ENCODE measurements at regions not wholly inside any gene's neighbourhood (a gene's known extent, or its start where the extent isn't known, plus 50 kb on each side); places are given as distances from the start of the nearest gene placed in this dataset.
"Not testable (repeated sequence)": the region's sequence is repeated elsewhere in the genome, so short reads cannot be mapped to it uniquely, and the experiment has no call there.

GRCh38 chr21:9766890-9767591 lies 754.3 kb upstream of the TPTE start:
- H3K36me3 ChIP-seq (ENCODE audit: control insufficient read depth, insufficient read depth, low read length); FAIRE-seq; H3K79me2 ChIP-seq (ENCODE audit: control insufficient read depth, insufficient read depth, low read length); H3K9me3 ChIP-seq (replicated peaks; ENCODE audit: control insufficient read depth, insufficient read depth, low read depth, low read length); BruUV-seq (replicated peaks); intact Hi-C loops (cut with micrococcal nuclease); H3K9me1 ChIP-seq (ENCODE audit: control insufficient read depth, insufficient read depth, low read length); H3K27me3 ChIP-seq (ENCODE audit: control insufficient read depth in 2 of 2, insufficient read depth in 2 of 2, low read length in 2 of 2); CTCF ChIA-PET (ENCODE audit: low intra/inter-chr PET ratio); POLR2A ChIA-PET; H4K20me1 ChIP-seq (replicated peaks; ENCODE audit: control insufficient read depth, insufficient read depth, low read length); in situ Hi-C loops (cut with MboI); TF ChIP-seq JUND (IDR thresholded peaks at IDR 0.05; ENCODE audit: borderline replicate concordance, low read depth, low read length); ATF1 (CRISPR knock-in tag; IDR thresholded peaks at IDR 0.05): not testable (repeated sequence)
- Histone ChIP-seq H3K27ac (ENCODE audit: extremely low read depth, low read depth, low read length) (peak overlapping the region; percentile 74), H3K4me3 (peak overlapping the region; percentile 55), H3K9ac (ENCODE audit: insufficient read depth in 1 of 2, low read depth in 2 of 2, low read length in 2 of 2) (peak overlapping the region; percentile 65 to 90), H3K4me2 (ENCODE audit: insufficient read depth, low read length) (peak overlapping the region; percentile 81), H3K4me1 (replicated peaks in 1 of 2; ENCODE audit: control insufficient read depth in 2 of 2, insufficient read depth in 2 of 2, low read length in 2 of 2) (peaks cover 0 to 14% of the 10 kb centered on the region in 2 experiments; a peak in 3 of 5 replicates), H2AFZ (ENCODE audit: low read depth, low read length) (peak overlapping the region; percentile 98)
- peak; percentile 6; the same call in 1 of the 3 replicates for TF ChIP-seq JUND (tag; IDR thresholded peaks at IDR 0.05; ENCODE audit: borderline replicate concordance, low read depth, low read length)
- TF ChIP-seq RAD21 (CRISPR knock-in tag; conservative IDR thresholded peaks at IDR 0.05 in 1 of 2, IDR thresholded peaks at IDR 0.05 in 1 of 2), result peak in 1 of 2 experiments; percentile 28; a peak in 1 of 4 replicates
- peak; percentile 37 for TF ChIP-seq CCNT2 (IDR thresholded peaks at IDR 0.05; ENCODE audit: borderline replicate concordance, extremely low read depth, insufficient read length, low read depth, low read length)
- peak; percentile 21; the same call in 1 of the 2 replicates for TF ChIP-seq SPI1 (IDR thresholded peaks at IDR 0.05; ENCODE audit: borderline replicate concordance, low read depth, low read length)
- 0 out of 2 replicates have a peak, but pooled peaks have one; percentile 35 for TF ChIP-seq ZKSCAN8 (CRISPR knock-in tag; IDR thresholded peaks at IDR 0.05)
- TF ChIP-seq, protein P1, sequence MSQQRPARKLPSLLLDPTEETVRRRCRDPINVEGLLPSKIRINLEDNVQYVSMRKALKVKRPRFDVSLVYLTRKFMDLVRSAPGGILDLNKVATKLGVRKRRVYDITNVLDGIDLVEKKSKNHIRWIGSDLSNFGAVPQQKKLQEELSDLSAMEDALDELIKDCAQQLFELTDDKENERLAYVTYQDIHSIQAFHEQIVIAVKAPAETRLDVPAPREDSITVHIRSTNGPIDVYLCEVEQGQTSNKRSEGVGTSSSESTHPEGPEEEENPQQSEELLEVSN (IDR thresholded peaks at IDR 0.05; ENCODE audit: borderline replicate concordance in 1 of 2, extremely low read depth in 1 of 2, insufficient read depth in 1 of 2, insufficient read length in 1 of 2, low read depth in 1 of 2, low read length in 1 of 2, poor library complexity in 1 of 2, severe bottlenecking in 1 of 2), result peak in 1 of 2 experiments; percentile 49
- 0 out of 2 replicates have a peak, but pooled peaks have one; percentile 8 for TF ChIP-seq ATF1 (tag; IDR thresholded peaks at IDR 0.05)
- ATAC-seq (peak; percentile 73), DNase-seq (ENCODE audit: extremely low read depth in 1 of 4, low spot score in 3 of 4) (peak in 2 of 4 experiments; percentile 15 to 71)
- WGBS (ENCODE audit: insufficient coverage, low coverage, missing lambda C conversion rate), result 6% methylated on average over 19 of the region's 19 CpGs
